ENCODE measurements at regions not wholly inside any gene's neighbourhood (a gene's known extent, or its start where the extent isn't known, plus 50 kb on each side); places are given as distances from the start of the nearest gene placed in this dataset.

DNA sequence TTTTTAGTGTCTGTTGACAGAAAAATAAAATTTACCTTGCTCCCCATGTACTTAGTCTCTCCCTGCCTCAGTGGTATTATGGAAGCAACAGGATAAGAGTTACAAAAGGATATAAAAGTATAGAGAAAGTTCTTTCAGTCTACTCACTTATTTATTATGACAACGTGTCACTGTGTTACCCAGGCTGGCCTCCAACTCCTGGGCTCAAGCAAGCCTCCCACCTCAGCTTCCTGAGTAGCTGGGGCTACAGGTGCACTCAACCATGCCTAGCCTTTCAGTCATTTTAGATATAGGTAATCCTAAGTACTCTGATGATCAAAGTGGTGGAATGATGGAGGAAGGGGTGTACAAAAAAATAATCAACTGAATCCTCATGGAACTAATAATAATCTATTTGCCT is 215.2 kb upstream of the MKLN1 start:
- ATAC-seq (ENCODE audit: insufficient read depth, low FRiP score) = no peak
- WGBS, 2 donors = 81 to 89% methylated on average over 1 of the region's 1 CpG

DNA sequence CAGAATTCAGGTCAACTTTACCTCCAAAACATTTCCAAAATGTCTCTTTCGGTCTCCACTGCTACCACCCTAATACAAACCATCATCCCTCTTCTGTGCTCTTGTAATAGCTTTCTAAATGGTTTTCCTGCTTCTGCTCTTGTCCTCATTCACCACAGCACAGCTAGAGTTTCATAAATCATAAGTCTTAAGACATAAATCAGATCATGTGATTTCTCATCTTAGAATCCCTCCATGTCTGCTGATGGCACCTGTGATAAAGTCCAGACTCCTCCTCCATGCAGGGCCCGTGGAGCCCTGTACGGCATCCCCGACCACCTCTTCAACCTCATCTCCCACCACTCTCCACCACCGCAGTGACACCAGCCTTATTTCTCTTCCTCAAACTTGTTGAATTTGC is 212.3 kb upstream of the MKLN1 start:
- Histone ChIP-seq H3K27me3 (ENCODE audit: control insufficient read depth in 3 of 3, insufficient read depth in 3 of 3, low read length in 2 of 3) (peaks cover 0 to 45% (median 35%) of the 10 kb centered on the region in 3 donors), H3K4me3 (no peak overlapping the region), H3K4me1 (ENCODE audit: control insufficient read depth in 5 of 5, insufficient read depth in 5 of 5, low read length in 5 of 5) (peaks cover 0 to 6% (median 0%) of the 10 kb centered on the region in 5 donors), H3K36me3 (ENCODE audit: control insufficient read depth in 4 of 4, insufficient read depth in 4 of 4, low read length in 4 of 4) (no peaks in the 10 kb centered on the region), H3K9me3 (ENCODE audit: control insufficient read depth in 4 of 4, insufficient read depth in 3 of 4, low read length in 3 of 4) (peaks cover 0 to 6% (median 0%) of the 10 kb centered on the region in 4 donors), H3K27ac (ENCODE audit: low read depth in 1 of 2, low read length in 1 of 2) (no peak overlapping the region), H3K9ac (ENCODE audit: insufficient read depth in 1 of 2, low read length in 2 of 2) (no peak overlapping the region)
- ATAC-seq (ENCODE audit: insufficient read depth, low FRiP score) (no peak), DNase-seq (no peak)
- WGBS, 2 donors = 70 to 78% methylated on average over 5 of the region's 5 CpGs
- TF ChIP-seq, protein P1, sequence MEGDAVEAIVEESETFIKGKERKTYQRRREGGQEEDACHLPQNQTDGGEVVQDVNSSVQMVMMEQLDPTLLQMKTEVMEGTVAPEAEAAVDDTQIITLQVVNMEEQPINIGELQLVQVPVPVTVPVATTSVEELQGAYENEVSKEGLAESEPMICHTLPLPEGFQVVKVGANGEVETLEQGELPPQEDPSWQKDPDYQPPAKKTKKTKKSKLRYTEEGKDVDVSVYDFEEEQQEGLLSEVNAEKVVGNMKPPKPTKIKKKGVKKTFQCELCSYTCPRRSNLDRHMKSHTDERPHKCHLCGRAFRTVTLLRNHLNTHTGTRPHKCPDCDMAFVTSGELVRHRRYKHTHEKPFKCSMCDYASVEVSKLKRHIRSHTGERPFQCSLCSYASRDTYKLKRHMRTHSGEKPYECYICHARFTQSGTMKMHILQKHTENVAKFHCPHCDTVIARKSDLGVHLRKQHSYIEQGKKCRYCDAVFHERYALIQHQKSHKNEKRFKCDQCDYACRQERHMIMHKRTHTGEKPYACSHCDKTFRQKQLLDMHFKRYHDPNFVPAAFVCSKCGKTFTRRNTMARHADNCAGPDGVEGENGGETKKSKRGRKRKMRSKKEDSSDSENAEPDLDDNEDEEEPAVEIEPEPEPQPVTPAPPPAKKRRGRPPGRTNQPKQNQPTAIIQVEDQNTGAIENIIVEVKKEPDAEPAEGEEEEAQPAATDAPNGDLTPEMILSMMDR (IDR thresholded peaks at IDR 0.05; ENCODE audit: control extremely low read depth, extremely low read depth) = no peak

More for the DNA sequence above, 215.2 kb upstream of the MKLN1 start:
- TF ChIP-seq, protein P1 (IDR thresholded peaks at IDR 0.05; ENCODE audit: control extremely low read depth, extremely low read depth) = no peak
- peaks cover 0 to 73% (median 59%) of the 10 kb centered on the region in 3 donors for H3K27me3 ChIP-seq (ENCODE audit: control insufficient read depth in 3 of 3, insufficient read depth in 3 of 3, low read length in 2 of 3)
- H3K9ac ChIP-seq (ENCODE audit: insufficient read depth in 1 of 2, low read length in 2 of 2) = no peak overlapping the region
- no peaks in the 10 kb centered on the region for H3K9me3 ChIP-seq (ENCODE audit: control insufficient read depth in 4 of 4, insufficient read depth in 3 of 4, low read length in 3 of 4)
- no peaks in the 10 kb centered on the region for H3K36me3 ChIP-seq (ENCODE audit: control insufficient read depth in 4 of 4, insufficient read depth in 4 of 4, low read length in 4 of 4)
- peaks cover 0 to 17% (median 0%) of the 10 kb centered on the region in 5 donors for H3K4me1 ChIP-seq (ENCODE audit: control insufficient read depth in 5 of 5, insufficient read depth in 5 of 5, low read length in 5 of 5)
- H3K4me3 ChIP-seq = no peak overlapping the region
- no peak for DNase-seq
- H3K27ac ChIP-seq (ENCODE audit: low read depth in 1 of 2, low read length in 1 of 2) = no peak overlapping the region

DNA sequence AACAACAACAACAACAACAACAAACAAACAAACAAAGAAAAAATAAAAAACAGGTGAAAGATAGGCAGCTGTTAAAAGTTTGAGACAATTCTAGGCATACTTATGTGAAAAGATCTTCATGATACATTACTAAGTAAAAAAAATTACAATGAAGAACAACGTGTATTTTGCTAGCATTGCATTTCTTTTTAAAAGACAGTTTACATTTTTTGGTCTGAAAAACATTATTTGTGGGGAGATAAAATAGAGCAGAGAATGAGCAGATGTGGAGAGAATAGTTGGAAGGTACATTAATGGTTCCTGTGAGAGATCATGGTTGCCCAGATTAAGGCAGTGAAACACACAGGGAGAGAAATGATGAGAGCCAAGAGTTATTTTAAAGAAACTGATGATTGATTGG is 210.2 kb upstream of the MKLN1 start:
- Histone ChIP-seq H3K27ac (ENCODE audit: low read depth in 1 of 2, low read length in 1 of 2) (no peak overlapping the region), H3K27me3 (ENCODE audit: control insufficient read depth in 3 of 3, insufficient read depth in 3 of 3, low read length in 2 of 3) (peaks cover 0 to 24% (median 15%) of the 10 kb centered on the region in 3 donors), H3K4me1 (ENCODE audit: control insufficient read depth in 5 of 5, insufficient read depth in 5 of 5, low read length in 5 of 5) (no peaks in the 10 kb centered on the region), H3K9ac (ENCODE audit: insufficient read depth in 1 of 2, low read length in 2 of 2) (no peak overlapping the region), H3K4me3 (no peak overlapping the region), H3K36me3 (ENCODE audit: control insufficient read depth in 4 of 4, insufficient read depth in 4 of 4, low read length in 4 of 4) (no peaks in the 10 kb centered on the region), H3K9me3 (ENCODE audit: control insufficient read depth in 4 of 4, insufficient read depth in 3 of 4, low read length in 3 of 4) (peaks cover 0 to 6% (median 0%) of the 10 kb centered on the region in 4 donors)
- 81 to 93% methylated on average over 1 of the region's 1 CpG for WGBS, 2 donors
- ATAC-seq (ENCODE audit: insufficient read depth, low FRiP score) (no peak), DNase-seq (no peak)
- TF ChIP-seq, protein P1 (IDR thresholded peaks at IDR 0.05; ENCODE audit: control extremely low read depth, extremely low read depth) = no peak

GRCh38 chr7:131119381-131119780 is 208.3 kb upstream of the MKLN1 start:
- H3K27me3 ChIP-seq (ENCODE audit: control insufficient read depth in 3 of 3, insufficient read depth in 3 of 3, low read length in 2 of 3) = peaks cover 0 to 8% (median 0%) of the 10 kb centered on the region in 3 donors
- DNase-seq (no peak), ATAC-seq (ENCODE audit: insufficient read depth, low FRiP score) (no peak)
- no peak overlapping the region for H3K9ac ChIP-seq (ENCODE audit: insufficient read depth in 1 of 2, low read length in 2 of 2)
- no peaks in the 10 kb centered on the region for H3K4me1 ChIP-seq (ENCODE audit: control insufficient read depth in 5 of 5, insufficient read depth in 5 of 5, low read length in 5 of 5)
- H3K4me3 ChIP-seq = no peak overlapping the region
- TF ChIP-seq, protein P1 (IDR thresholded peaks at IDR 0.05; ENCODE audit: control extremely low read depth, extremely low read depth) = no peak
- 91 to 95% methylated on average over 1 of the region's 1 CpG for WGBS, 2 donors
- peaks cover 0 to 6% (median 0%) of the 10 kb centered on the region in 4 donors for H3K9me3 ChIP-seq (ENCODE audit: control insufficient read depth in 4 of 4, insufficient read depth in 3 of 4, low read length in 3 of 4)
- H3K27ac ChIP-seq (ENCODE audit: low read depth in 1 of 2, low read length in 1 of 2) = no peak overlapping the region
- no peaks in the 10 kb centered on the region for H3K36me3 ChIP-seq (ENCODE audit: control insufficient read depth in 4 of 4, insufficient read depth in 4 of 4, low read length in 4 of 4)
